IMR-90 (cell line): ENCODE measurements at regions not wholly inside any gene's neighbourhood (a gene's known extent, or its start where the extent isn't known, plus 50 kb on each side); places are given as distances from the start of the nearest gene placed in this dataset.

Experiments
- ATAC-seq: fragments of 200-7000 bp; cut with Tn5 transposase; 2 replicates; pipeline ENCODE4 v1.9.1; 2020; ENCODE audit warnings: low read depth, mild to moderate bottlenecking, moderate library complexity
- BruUV-seq: library from RNA; stranded (reverse); fragments of 400-500 nt; replicated peaks from 2 replicates; lab custom pipeline; 2021; lab: Mats Ljungman, UMichigan
- CTCF ChIA-PET: fragments of 300-600 bp; formaldehyde crosslinking; extraction: SDS; loops from one replicate; lab custom pipeline; 2021; ENCODE audit warnings: antibody characterized with exemption; lab: Yijun Ruan, JAX
- POLR2A ChIA-PET: fragments of 300-600 bp; sonication (Branson Sonifier 250); formaldehyde crosslinking; loops from one replicate; lab custom pipeline; 2022; ENCODE audit warnings: antibody characterized with exemption; ENCODE audit not compliant: unreplicated experiment; lab: Charles Lee
- DNase-seq: peaks from one replicate; pipeline ENCODE4 v3.0.0; 2013
- H2AFZ ChIP-seq: replicated peaks from 2 replicates; pipeline ENCODE3; 2013; ENCODE audit warnings: low read length, mild to moderate bottlenecking; ENCODE audit not compliant: poor library complexity
- H2AK5ac ChIP-seq: 2 replicates; pipeline ENCODE4 v1.6.1; 2013; ENCODE audit warnings: low read depth, low read length, inconsistent platforms
- H2AK9ac ChIP-seq: replicated peaks from 2 replicates; pipeline ENCODE3; 2013; ENCODE audit warnings: mild to moderate bottlenecking, low read depth, low read length, moderate library complexity; ENCODE audit not compliant: poor library complexity
- H2BK120ac ChIP-seq: 2 replicates; pipeline ENCODE4 v1.6.1; 2013; ENCODE audit warnings: low read depth, low read length, inconsistent platforms
- H2BK15ac ChIP-seq: 3 replicates; pipeline ENCODE4 v1.6.1; 2013; ENCODE audit warnings: low read depth, low read length, inconsistent platforms
- H2BK20ac ChIP-seq: 2 replicates; pipeline ENCODE4 v1.6.1; 2013; ENCODE audit warnings: low read depth, mild to moderate bottlenecking, inconsistent platforms, low read length, moderate library complexity
- H2BK5ac ChIP-seq: 2 replicates; pipeline ENCODE4 v1.6.1; 2013; ENCODE audit warnings: mild to moderate bottlenecking, low read depth, low read length, inconsistent platforms; ENCODE audit not compliant: poor library complexity, severe bottlenecking
- H3K14ac ChIP-seq: replicated peaks from 2 replicates; pipeline ENCODE4 v1.6.1; 2013; ENCODE audit warnings: low read depth, low read length, inconsistent platforms
- H3K18ac ChIP-seq: 2 replicates; pipeline ENCODE4 v1.6.1; 2013; ENCODE audit warnings: low read depth, low read length, control low read depth
- H3K23ac ChIP-seq: 2 replicates; pipeline ENCODE4 v1.6.1; 2013; ENCODE audit warnings: low read depth, low read length, inconsistent platforms
- H3K27ac ChIP-seq: 2 replicates; pipeline ENCODE4 v1.5.1; 2013; ENCODE audit warnings: mild to moderate bottlenecking, control low read depth, low read length; ENCODE audit not compliant: insufficient read depth
- H3K27me3 ChIP-seq: 2 replicates; pipeline ENCODE4 v1.6.1; 2013; ENCODE audit warnings: low read length; ENCODE audit not compliant: control insufficient read depth, insufficient read depth
- H3K36me3 ChIP-seq: 2 replicates; pipeline ENCODE4 v1.6.1; 2013; ENCODE audit warnings: low read length, mixed read lengths; ENCODE audit not compliant: control insufficient read depth, insufficient read depth
- H3K4ac ChIP-seq: 2 replicates; pipeline ENCODE4 v1.6.1; 2013; ENCODE audit warnings: low read depth, low read length, inconsistent platforms
- H3K4me1 ChIP-seq: 2 replicates; pipeline ENCODE4 v1.6.1; 2013; ENCODE audit warnings: low read length, mixed read lengths; ENCODE audit not compliant: control insufficient read depth, insufficient read depth
- H3K4me2 ChIP-seq: 2 replicates; pipeline ENCODE4 v1.6.1; 2013; ENCODE audit warnings: low read depth, mild to moderate bottlenecking, control low read depth, low read length, moderate library complexity
- H3K4me3 ChIP-seq: 2 replicates; pipeline ENCODE4 v1.5.1; 2013; ENCODE audit warnings: low read depth, mild to moderate bottlenecking, control low read depth, low read length, moderate library complexity; ENCODE audit not compliant: insufficient read depth
- H3K56ac ChIP-seq: 2 replicates; pipeline ENCODE4 v1.6.1; 2013; ENCODE audit warnings: low read length, inconsistent platforms; ENCODE audit not compliant: insufficient read depth; ENCODE audit errors: extremely low read depth
- H3K79me1 ChIP-seq, 2 experiments: 2 replicates each; pipeline ENCODE4 v1.6.1; 2013; ENCODE audit warnings: low read length in 2 of 2, inconsistent platforms in 1 of 2, low read depth in 1 of 2
- H3K9ac ChIP-seq: 2 replicates; pipeline ENCODE4 v1.6.1; 2013; ENCODE audit warnings: low read depth, low read length, control low read depth
- H3K9me1 ChIP-seq: 2 replicates; pipeline ENCODE4 v1.6.1; 2013; ENCODE audit warnings: low read length, inconsistent platforms; ENCODE audit not compliant: insufficient read depth
- H3K9me3 ChIP-seq: 2 replicates; pipeline ENCODE4 v1.6.1; 2013; ENCODE audit warnings: low read length; ENCODE audit not compliant: control insufficient read depth, insufficient read depth
- H4K20me1 ChIP-seq: 2 replicates; pipeline ENCODE4 v1.6.1; 2013; ENCODE audit warnings: low read length, inconsistent platforms; ENCODE audit not compliant: insufficient read depth
- H4K5ac ChIP-seq: 2 replicates; pipeline ENCODE4 v1.6.1; 2013; ENCODE audit warnings: mild to moderate bottlenecking, low read depth, low read length, control low read depth
- H4K8ac ChIP-seq, 2 experiments: 2 replicates each; pipeline ENCODE4 v1.6.1; 2013; ENCODE audit warnings: low read depth in 2 of 2, low read length in 2 of 2, control low read depth in 1 of 2, inconsistent platforms in 1 of 2
- H4K91ac ChIP-seq: 2 replicates; pipeline ENCODE4 v1.6.1; 2013; ENCODE audit warnings: low read depth, low read length, inconsistent platforms; ENCODE audit not compliant: insufficient read depth
- CHD1 ChIP-seq: IDR thresholded peaks from 2 replicates; pipeline ENCODE4 v1.6.1; 2012; ENCODE audit warnings: low read depth, low read length, improper control_type of control experiment
- MAFK ChIP-seq: IDR thresholded peaks from 2 replicates; pipeline ENCODE4 v1.6.1; 2012; ENCODE audit warnings: low read depth, low read length, improper control_type of control experiment
- MXI1 ChIP-seq: IDR thresholded peaks from 2 replicates; pipeline ENCODE4 v1.6.1; 2012; ENCODE audit warnings: low read depth, mild to moderate bottlenecking, low read length, moderate library complexity, borderline replicate concordance
- USF2 ChIP-seq: fragments of 150-350 bp; IDR thresholded peaks from 2 replicates; pipeline ENCODE4 v1.6.1; 2017; ENCODE audit warnings: mild to moderate bottlenecking, antibody characterized with exemption, low read length, low read depth
- WGBS, 2 experiments: methylation state at CpG; one replicate each; pipeline versions ENCODE4 v1.1.5 to v1.1.7; 2013; ENCODE audit warnings: missing lambda C conversion rate in 2 of 2; ENCODE audit not compliant: insufficient read length in 1 of 2; ENCODE audit errors: extremely low coverage in 2 of 2; 5-methylcytosine and 5-hydroxymethylcytosine counted together
- dilution Hi-C: fragments of 300-500 bp; cut with HindIII; formaldehyde crosslinking; loops from one replicate; pipeline ENCODE4 v1.14.3; 2018; ENCODE audit warnings: low sequenced_read_pairs; ENCODE audit not compliant: unreplicated experiment
- in situ Hi-C: fragments of 300-500 bp; cut with MboI; formaldehyde crosslinking; loops from 3 replicates; pipeline ENCODE4 v1.14.3; 2019; ENCODE audit warnings: low sequenced_read_pairs, inconsistent platforms, mixed read lengths
- intact Hi-C: fragments of 100-400 bp; cut with micrococcal nuclease; formaldehyde crosslinking; loops from 2 replicates; pipeline ENCODE4 v1.10.0; 2022
- TF ChIP-seq, protein P1 (sequence below): fragments of 150-350 bp; IDR thresholded peaks from 2 replicates; pipeline ENCODE4 v1.6.1; 2016; ENCODE audit warnings: low read depth, mild to moderate bottlenecking, low read length, moderate library complexity, borderline replicate concordance

DNA sequence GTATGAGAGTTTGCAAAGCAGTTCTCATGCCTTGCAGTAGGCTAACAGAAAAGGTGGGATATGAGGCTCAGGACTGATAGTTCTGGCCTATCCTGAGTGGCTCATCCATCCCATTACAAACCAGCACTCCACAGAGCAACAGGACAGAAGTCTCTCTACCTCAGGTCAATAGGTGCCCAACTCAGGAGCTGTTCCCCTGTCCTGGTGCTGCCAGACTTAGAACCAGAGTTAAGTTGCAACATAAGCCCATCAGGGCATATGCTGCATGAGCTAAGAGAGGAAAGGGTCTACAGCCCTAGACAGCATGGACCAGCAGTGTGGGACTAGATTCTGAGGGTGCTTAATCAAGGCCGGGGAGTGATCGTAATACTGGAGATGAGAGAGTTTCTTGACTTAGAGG is 104.8 kb upstream of the ECI2 start:
- dilution Hi-C loops: no loop called here
- Histone ChIP-seq H3K18ac (no peak overlapping the region), H2BK20ac (no peak overlapping the region), H3K4me2 (no peak overlapping the region), H3K36me3 (no peaks in the 10 kb centered on the region), H3K27me3 (peaks cover 3% of the 10 kb centered on the region), H4K20me1 (no peaks in the 10 kb centered on the region), H2BK15ac (no peak overlapping the region), H3K9me1 (no peaks in the 10 kb centered on the region), H3K4ac (no peak overlapping the region), H4K5ac (no peak overlapping the region), H2AFZ (no peak overlapping the region), H4K91ac (no peak overlapping the region), H4K8ac (no peak overlapping the region), H2BK5ac (no peak overlapping the region), H3K9me3 (peaks cover 6% of the 10 kb centered on the region; the same call in 1 of the 2 replicates), H3K4me3 (no peak overlapping the region), H2AK9ac (no peak overlapping the region), H3K27ac (no peak overlapping the region), H3K9ac (no peak overlapping the region), H3K23ac (no peak overlapping the region), H2AK5ac (no peak overlapping the region), H3K4me1 (no peaks in the 10 kb centered on the region), H3K14ac (no peak overlapping the region), H2BK120ac (no peak overlapping the region), H3K56ac (no peak overlapping the region), H3K79me1 (no peaks in the 10 kb centered on the region)
- POLR2A ChIA-PET: no interaction called here
- BruUV-seq: no TSS peak
- ATAC-seq (no peak), DNase-seq (no peak)
- in situ Hi-C loops: no loop called here
- WGBS, 2 experiments: no CpG with 5 or more reads among the region's 2 CpGs
- CTCF ChIA-PET: no interaction called here
- intact Hi-C loops: no loop called here
- no peak for TF ChIP-seq MAFK
- TF ChIP-seq, protein P1, sequence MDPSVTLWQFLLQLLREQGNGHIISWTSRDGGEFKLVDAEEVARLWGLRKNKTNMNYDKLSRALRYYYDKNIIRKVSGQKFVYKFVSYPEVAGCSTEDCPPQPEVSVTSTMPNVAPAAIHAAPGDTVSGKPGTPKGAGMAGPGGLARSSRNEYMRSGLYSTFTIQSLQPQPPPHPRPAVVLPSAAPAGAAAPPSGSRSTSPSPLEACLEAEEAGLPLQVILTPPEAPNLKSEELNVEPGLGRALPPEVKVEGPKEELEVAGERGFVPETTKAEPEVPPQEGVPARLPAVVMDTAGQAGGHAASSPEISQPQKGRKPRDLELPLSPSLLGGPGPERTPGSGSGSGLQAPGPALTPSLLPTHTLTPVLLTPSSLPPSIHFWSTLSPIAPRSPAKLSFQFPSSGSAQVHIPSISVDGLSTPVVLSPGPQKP: no peak
- no peak for TF ChIP-seq CHD1
- no peak for TF ChIP-seq USF2
- no peak for TF ChIP-seq MXI1
